ENCODE measurements at regions not wholly inside any gene's neighbourhood (a gene's known extent, or its start where the extent isn't known, plus 50 kb on each side); places are given as distances from the start of the nearest gene placed in this dataset.

GRCh38 chr18:33804258-33804657 is 226.2 kb downstream of the ASXL3 start:
- TF ChIP-seq ZNF16 (tag by site-specific recombination; IDR thresholded peaks at IDR 0.05; ENCODE audit: low read depth) (no peak), ZXDB (tag by site-specific recombination; IDR thresholded peaks at IDR 0.05) (no peak), CTCF (tag by site-specific recombination; IDR thresholded peaks at IDR 0.05) (no peak)

Data from HEK293 (cell line).